HUES48 (cell line): ENCODE measurements at regions not wholly inside any gene's neighbourhood (a gene's known extent, or its start where the extent isn't known, plus 50 kb on each side); places are given as distances from the start of the nearest gene placed in this dataset.
A peak's percentile ranks its signal among the peaks of the same experiment; 100 is the strongest.

Experiments
- H3K27ac ChIP-seq: one replicate; pipeline ENCODE4 v1.7.0; 2013; ENCODE audit warnings: low read depth, low read length, inconsistent platforms
- H3K27me3 ChIP-seq: 2 replicates; pipeline ENCODE4 v1.6.1; 2013; ENCODE audit warnings: mild to moderate bottlenecking, low read length; ENCODE audit not compliant: control insufficient read depth, insufficient read depth
- H3K36me3 ChIP-seq: 2 replicates; pipeline ENCODE4 v1.6.1; 2013; ENCODE audit warnings: low read length; ENCODE audit not compliant: control insufficient read depth, insufficient read depth
- H3K4me1 ChIP-seq: 2 replicates; pipeline ENCODE4 v1.6.1; 2013; ENCODE audit warnings: mild to moderate bottlenecking, low read length; ENCODE audit not compliant: control insufficient read depth, insufficient read depth
- H3K4me3 ChIP-seq: 2 replicates; pipeline ENCODE4 v1.5.1; 2013; ENCODE audit warnings: mild to moderate bottlenecking, low read depth, low read length
- H3K9ac ChIP-seq: 2 replicates; pipeline ENCODE4 v1.6.1; 2013; ENCODE audit warnings: mild to moderate bottlenecking, low read depth, low read length, moderate library complexity
- H3K9me3 ChIP-seq: 2 replicates; pipeline ENCODE4 v1.6.1; 2013; ENCODE audit warnings: low read length; ENCODE audit not compliant: control insufficient read depth, insufficient read depth

DNA sequence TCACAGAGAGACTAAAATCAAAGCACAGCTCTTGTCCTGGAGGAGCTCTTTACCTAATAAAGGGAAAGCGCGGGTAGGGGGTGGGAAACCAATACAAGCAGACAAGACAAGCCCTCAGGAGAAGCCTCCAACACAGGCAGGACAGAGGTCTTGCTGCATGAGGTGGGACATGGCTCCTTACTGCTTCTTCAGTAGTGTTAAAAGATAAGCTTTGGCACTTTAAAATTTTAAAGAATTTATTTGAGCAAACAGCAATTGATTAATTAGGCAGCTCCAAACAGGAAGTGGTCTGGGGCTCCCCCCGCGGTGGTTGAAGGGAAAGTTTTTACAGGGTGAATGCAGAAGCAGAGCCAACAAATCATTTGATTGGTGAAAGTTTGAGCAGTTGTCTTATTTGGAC lies 50.3 kb upstream of the MACC1 start:
- peaks cover 21% of the 10 kb centered on the region for H3K4me1 ChIP-seq
- H3K27me3 ChIP-seq, result no peaks in the 10 kb centered on the region
- H3K9ac ChIP-seq, result no peak overlapping the region
- H3K36me3 ChIP-seq, result no peaks in the 10 kb centered on the region
- no peaks in the 10 kb centered on the region for H3K9me3 ChIP-seq
- no peak overlapping the region for H3K4me3 ChIP-seq
- H3K27ac ChIP-seq, result peak overlapping the region; percentile 66

DNA sequence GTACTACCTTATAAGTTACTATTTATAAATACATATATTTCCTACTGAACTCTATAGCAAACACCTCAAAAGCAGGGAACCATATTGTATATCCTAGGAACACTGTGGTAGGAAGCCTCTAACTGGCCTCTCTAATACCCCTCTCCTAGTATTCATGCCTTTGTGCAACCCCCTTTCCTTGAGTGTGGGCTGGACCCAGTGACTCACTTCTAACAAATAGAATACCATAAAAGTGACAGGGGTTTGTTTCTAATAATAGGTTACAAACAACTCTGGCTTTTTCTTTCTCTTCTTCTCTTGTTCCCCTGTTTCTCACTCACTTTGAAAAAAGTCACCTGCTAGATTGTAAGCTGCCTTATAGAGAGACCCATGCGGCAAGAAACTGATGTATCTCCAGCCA lies 51.6 kb upstream of the MACC1 start:
- Histone ChIP-seq H3K27me3 (no peaks in the 10 kb centered on the region), H3K9me3 (no peaks in the 10 kb centered on the region), H3K9ac (no peak overlapping the region), H3K4me1 (peaks cover 21% of the 10 kb centered on the region), H3K36me3 (no peaks in the 10 kb centered on the region), H3K27ac (peak overlapping the region; percentile 48), H3K4me3 (no peak overlapping the region)

DNA sequence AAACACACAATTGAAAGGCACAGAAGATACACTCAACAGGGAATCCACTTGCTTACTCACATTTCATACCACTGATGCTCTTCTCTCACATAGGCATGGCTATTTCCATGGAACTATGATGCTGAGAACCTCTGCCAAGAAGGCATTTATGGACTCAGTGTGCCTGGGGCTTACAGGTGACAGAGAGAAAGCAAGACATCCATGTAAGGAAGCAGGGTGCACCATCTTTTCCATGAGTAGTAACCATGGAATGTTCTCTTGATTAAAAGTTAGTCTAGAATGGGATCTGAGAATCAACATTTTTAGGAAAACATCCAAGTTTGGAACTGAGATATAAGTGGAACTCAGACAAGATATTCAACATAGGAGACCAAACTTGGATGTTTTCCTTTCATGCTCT lies 52.5 kb upstream of the MACC1 start:
- Histone ChIP-seq H3K27ac (no peak overlapping the region), H3K4me1 (peaks cover 13% of the 10 kb centered on the region), H3K9ac (no peak overlapping the region), H3K4me3 (no peak overlapping the region), H3K36me3 (no peaks in the 10 kb centered on the region), H3K27me3 (no peaks in the 10 kb centered on the region), H3K9me3 (no peaks in the 10 kb centered on the region)

DNA sequence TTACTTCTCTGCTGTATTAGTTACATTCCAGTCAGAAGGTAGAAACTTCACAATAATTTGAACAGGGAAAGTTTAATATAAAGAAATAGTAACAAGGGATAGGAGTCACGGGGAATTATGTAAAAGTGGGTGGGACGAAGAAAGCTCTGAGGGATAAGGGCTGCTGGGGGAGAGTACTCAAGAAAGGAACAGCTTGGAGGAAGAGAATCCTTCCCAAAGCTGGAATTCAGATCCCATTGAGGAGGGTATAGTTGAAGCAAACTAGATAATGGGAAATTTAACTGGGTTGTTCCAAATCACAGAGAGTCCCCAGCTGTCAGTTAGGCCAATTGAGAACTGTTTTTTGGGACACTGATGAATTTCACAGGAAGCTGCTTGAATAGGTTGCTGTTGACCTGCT lies 53.2 kb upstream of the MACC1 start:
- no peaks in the 10 kb centered on the region for H3K9me3 ChIP-seq
- no peak overlapping the region for H3K4me3 ChIP-seq
- no peak overlapping the region for H3K27ac ChIP-seq
- H3K36me3 ChIP-seq, result no peaks in the 10 kb centered on the region
- H3K9ac ChIP-seq, result no peak overlapping the region
- H3K27me3 ChIP-seq, result no peaks in the 10 kb centered on the region
- H3K4me1 ChIP-seq, result peaks cover 8% of the 10 kb centered on the region; the same call in 1 of the 2 replicates

- H3K4me1 ChIP-seq, result peaks cover 8% of the 10 kb centered on the region; the same call in 1 of the 2 replicates
- H3K9ac ChIP-seq, result no peak overlapping the region
- H3K27ac ChIP-seq, result no peak overlapping the region
Measured at GRCh38 chr7:20270867-20271266, 53.7 kb upstream of the MACC1 start.

GRCh38 chr7:20275637-20276036 lies 55.1 kb upstream of the ITGB8 start:
- Histone ChIP-seq H3K4me3 (no peak overlapping the region), H3K27me3 (no peaks in the 10 kb centered on the region), H3K4me1 (no peaks in the 10 kb centered on the region), H3K9me3 (no peaks in the 10 kb centered on the region), H3K27ac (no peak overlapping the region), H3K36me3 (no peaks in the 10 kb centered on the region), H3K9ac (no peak overlapping the region)

More at GRCh38 chr7:20270867-20271266, 53.7 kb upstream of the MACC1 start:
- Histone ChIP-seq H3K27me3 (no peaks in the 10 kb centered on the region), H3K4me3 (no peak overlapping the region), H3K36me3 (no peaks in the 10 kb centered on the region), H3K9me3 (no peaks in the 10 kb centered on the region)

DNA sequence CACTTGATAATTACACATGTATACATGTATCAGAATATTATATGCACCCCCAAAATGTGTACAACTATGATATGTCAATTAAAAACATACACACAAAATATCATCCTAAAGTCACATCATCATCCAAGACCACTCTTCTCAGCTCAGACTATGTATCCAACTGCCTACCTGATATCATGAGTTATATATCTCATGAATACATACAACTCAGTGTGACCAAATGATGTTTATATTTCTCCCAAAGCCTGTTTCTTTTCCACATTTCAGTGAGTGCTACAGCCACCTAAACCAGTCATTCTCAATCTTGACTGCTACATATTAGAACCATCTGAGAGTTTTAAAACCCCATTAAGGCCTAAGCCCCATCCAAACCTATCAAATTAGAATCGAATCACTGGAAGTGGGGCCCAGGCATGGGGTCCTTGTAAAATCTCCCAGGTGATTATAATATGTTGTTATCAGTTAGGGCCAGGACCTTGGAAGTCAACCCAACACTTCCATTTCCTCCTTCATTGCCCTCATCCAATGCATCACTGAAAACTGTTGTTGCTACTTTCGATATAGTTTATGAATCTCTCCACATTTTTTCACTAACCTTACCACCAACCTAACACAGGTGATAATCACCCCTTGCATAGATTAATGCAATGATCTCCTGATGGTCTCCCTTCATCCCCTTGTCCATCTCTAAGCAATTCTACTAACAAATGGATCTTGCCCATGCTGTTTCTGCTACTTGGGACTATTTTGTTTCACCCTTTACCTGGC lies 53.8 kb upstream of the ITGB8 start:
- Histone ChIP-seq H3K27ac (no peak overlapping the region), H3K4me3 (no peak overlapping the region), H3K9ac (no peak overlapping the region), H3K27me3 (no peaks in the 10 kb centered on the region), H3K4me1 (no peaks in the 10 kb centered on the region), H3K9me3 (no peaks in the 10 kb centered on the region), H3K36me3 (no peaks in the 10 kb centered on the region)

DNA sequence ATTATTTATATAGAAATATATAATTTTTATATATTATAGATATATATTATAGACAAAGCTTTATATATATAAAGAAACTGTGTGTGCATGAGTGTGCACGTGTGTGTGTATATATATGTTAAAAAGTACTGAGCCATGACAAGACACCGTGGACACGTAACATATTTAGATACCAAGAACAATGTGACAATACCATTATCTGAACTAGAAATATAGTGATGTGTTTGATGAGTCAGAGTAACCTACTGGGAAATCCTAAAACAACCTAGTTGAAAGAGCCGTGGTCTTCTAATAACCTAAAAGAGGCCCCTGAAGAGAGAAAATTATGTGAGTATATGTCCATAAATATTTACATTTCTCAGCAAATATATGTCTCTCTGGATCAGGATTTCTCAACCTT lies 50.7 kb upstream of the ITGB8 start:
- Histone ChIP-seq H3K27ac (no peak overlapping the region), H3K36me3 (no peaks in the 10 kb centered on the region), H3K9me3 (no peaks in the 10 kb centered on the region)

GRCh38 chr7:20280475-20281351 lies 50.0 kb upstream of the ITGB8 start:
- Histone ChIP-seq H3K36me3 (no peaks in the 10 kb centered on the region), H3K27ac (no peak overlapping the region), H3K27me3 (no peaks in the 10 kb centered on the region), H3K9ac (no peak overlapping the region), H3K9me3 (no peaks in the 10 kb centered on the region), H3K4me3 (no peak overlapping the region), H3K4me1 (peaks cover 2% of the 10 kb centered on the region; the same call in 1 of the 2 replicates)

More for the DNA sequence above, 50.7 kb upstream of the ITGB8 start:
- no peak overlapping the region for H3K4me3 ChIP-seq
- no peak overlapping the region for H3K9ac ChIP-seq
- no peaks in the 10 kb centered on the region for H3K27me3 ChIP-seq
- no peaks in the 10 kb centered on the region for H3K4me1 ChIP-seq
